HG02759 (cell line): ENCODE measurements at regions not wholly inside any gene's neighbourhood (a gene's known extent, or its start where the extent isn't known, plus 50 kb on each side); places are given as distances from the start of the nearest gene placed in this dataset.

Experiments used
- ATAC-seq: cut with Tn5 transposase; IDR thresholded peaks from one replicate; pipeline ENCODE4 v1.9.1; 2021; ENCODE audit warnings: mild to moderate bottlenecking, moderate library complexity; ENCODE audit not compliant: unreplicated experiment

GRCh38 chr5:104283136-104283535, 720.5 kb upstream of the NUDT12 start:
- ATAC-seq = no peak

DNA sequence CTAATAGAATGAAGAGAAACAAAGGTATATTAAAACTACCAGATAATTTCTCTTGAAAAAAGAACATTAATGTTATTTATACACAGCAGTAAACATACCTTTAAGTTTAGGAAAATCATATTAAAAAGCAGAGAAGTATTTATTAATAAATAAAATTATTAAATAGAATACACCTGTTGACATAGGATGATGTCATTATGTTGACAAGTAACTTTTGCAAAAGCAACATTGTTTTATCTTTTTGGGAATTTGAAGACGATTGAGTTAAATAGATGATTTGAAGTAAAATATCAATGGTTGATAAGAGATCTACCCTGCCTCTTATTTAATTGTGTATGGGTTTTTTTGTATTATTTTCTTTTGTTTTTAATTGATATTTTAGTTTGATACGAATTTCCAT, 711.1 kb upstream of the NUDT12 start:
- ATAC-seq = no peak

DNA sequence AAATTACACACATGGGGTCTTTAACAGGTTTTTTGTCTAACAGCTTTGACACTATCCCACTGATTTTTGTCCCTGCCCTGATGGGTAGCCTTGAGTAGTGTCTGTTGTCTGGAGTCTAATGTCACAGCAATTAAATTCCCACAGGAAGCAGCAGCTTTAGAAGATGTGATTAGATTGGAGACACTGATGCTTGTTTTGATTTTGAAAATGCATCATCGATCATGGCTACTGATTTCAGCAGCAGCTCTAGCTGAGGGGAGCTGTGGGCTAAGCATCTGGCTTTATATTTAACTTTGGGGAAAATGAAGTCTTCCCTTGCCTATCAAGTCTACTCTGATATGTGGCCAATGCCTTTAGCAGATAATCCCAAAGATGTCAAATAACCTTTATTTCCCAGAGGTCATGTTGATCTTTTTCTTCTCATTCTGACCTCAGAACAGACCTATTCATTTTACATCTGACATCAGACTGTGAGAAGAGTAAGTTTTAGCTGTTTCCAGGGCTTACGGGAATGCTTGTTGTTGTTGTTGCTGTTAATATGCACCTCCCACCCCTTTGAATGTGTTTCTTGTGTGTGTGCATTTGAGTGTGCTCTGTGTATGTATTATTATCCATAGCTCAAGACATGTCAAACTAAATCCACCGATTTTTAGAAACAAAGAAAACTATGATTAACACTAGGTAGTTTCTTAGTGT, 704.9 kb upstream of the NUDT12 start:
- no peak for ATAC-seq

DNA sequence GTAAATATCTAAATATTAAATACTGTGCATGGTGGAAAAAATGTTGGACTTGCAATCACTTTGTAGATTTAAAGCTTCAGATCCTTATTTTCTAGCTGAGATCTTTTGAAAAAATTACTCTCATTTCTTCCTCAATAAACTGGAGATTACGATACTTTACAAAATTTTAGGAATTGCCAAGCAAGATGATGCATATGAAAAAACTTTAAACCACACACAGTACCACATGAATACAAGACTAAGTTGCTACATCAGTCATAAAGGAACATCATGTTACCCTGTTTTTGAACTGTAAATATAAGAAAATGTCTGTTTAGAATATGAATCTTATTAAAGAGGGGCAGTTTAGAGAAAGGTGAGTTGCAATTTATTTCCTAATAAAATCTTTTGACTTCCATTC, 703.6 kb upstream of the NUDT12 start:
- no peak for ATAC-seq

GRCh38 chr5:104265531-104266140, 703.0 kb upstream of the NUDT12 start:
- no peak for ATAC-seq

DNA sequence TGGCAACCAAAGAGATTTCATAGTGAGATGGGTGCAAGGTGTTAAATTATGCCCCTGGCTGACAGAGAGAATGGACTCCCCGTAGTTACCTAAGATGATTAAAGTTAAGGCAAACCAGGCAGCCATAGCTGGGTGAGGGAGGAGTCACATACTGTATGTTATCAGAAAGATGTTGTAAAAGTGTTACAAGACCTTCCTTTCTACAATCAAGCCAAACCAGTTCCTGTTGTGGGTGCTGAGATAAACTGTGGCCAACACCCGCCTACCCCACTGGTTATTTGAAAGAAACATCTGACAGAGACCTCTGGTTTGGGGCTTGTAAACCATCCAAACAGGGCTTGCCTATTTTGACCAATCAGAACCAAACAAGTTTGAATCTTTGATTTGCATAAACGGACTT, 684.7 kb upstream of the NUDT12 start:
- no peak for ATAC-seq

GRCh38 chr5:104241046-104241445, 678.5 kb upstream of the NUDT12 start:
- no peak for ATAC-seq

DNA sequence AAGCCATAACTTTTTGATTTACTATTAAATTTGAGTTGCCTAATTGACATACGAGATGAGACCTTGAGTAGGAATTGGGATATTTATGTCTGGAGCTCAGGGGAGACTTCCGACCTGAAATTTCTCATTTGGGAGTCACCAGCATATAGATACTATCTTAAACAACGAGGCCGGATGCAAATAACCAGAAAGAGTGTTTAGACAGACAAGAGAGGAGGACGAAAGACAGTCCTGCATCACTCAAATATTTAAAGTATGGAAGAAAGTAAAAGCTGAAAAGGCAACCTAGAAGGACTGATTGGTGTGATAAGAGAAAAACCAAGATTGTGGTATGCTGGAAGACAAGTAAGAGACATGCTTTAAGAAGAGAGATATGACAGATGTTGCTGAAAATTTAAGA, 675.0 kb upstream of the NUDT12 start:
- ATAC-seq = no peak

DNA sequence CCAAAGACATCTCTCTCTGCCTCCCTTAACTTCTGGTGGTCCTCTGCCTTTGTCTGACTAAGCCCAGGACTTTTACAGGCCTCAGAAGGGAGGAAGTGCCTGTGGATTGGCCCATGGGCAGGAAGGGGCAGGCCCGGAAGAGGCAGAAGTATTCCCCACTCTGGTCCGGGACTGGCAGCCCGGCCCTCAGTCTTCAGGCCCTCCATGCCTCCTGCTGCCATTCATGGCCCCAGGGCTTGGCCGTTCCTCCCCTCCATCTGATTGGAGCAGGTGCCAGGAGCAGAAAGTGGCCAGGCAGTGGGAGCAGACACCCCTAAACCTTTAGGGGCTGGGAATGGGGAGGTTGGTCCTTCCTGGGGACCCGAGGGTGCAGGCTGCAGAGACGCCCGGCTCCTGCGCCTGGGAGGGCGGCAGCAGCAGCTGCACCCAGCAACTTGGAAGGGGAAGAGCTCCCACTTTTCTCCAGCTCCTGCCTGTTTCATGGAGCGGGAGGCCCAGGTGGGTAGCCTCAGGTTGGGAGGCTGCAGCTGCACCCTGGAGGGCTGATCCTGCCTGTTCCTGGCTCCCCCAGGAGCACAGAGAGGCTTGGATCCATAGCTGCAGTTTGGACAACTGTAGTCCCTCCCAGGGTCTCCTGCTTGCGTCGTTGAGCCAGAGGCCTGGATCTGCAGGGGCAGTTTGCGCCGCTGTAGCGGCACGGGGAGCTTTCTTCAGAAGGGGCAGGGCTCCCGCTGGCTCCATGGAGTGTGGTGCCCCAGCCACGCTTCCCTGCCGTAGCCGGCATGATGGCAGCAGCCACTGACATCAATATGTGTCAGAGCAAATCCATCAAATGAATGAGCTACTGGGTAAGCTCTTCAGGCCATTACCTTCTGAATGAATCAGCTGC, 661.5 kb upstream of the NUDT12 start:
- ATAC-seq = no peak

- no peak for ATAC-seq
Measured at GRCh38 chr5:104218200-104218599, 655.6 kb upstream of the NUDT12 start.

DNA sequence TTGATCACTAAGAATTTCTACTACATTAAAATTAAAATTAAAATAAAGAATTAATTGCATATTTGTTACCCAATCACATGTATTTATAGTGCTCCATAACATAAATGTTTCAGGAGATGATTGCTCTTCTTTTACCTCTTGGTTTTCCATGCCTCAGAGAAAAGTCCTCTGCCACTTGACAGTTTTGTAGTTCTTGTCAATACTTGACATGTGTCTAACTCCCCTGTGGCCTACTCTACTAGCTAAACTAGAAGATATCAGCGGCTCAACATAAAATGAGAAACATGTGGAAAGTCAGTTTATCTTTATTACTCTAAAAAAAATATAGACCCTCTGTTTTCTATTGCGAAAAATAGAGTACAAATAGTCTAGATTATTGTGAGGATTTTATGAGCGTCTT, 650.6 kb upstream of the NUDT12 start:
- no peak for ATAC-seq

DNA sequence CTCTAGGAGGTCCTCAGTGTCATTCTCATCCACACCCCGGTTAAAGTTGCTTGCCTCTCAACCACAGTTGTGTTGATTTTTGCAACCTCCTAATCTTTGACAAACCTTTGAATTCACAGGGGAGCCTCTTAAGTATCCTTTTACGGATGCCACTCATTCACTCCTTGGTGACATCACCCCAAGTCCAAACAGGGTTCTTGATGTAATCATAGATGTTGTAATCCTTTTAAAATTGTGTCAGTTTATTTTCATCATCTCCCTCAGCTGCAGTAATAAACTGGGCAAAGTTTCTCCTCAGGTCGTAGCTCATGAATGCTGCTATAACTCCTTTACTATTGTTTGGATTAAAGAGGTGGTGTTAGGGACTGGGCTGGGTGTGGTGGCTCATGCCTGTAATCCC, 637.2 kb upstream of the NUDT12 start:
- no peak for ATAC-seq

- no peak for ATAC-seq
Measured at GRCh38 chr5:104198156-104198555, 635.6 kb upstream of the NUDT12 start.

- ATAC-seq = no peak
Measured at GRCh38 chr5:104189909-104190308, 627.3 kb upstream of the NUDT12 start.

GRCh38 chr5:104189031-104189430, 626.4 kb upstream of the NUDT12 start:
- ATAC-seq = no peak

DNA sequence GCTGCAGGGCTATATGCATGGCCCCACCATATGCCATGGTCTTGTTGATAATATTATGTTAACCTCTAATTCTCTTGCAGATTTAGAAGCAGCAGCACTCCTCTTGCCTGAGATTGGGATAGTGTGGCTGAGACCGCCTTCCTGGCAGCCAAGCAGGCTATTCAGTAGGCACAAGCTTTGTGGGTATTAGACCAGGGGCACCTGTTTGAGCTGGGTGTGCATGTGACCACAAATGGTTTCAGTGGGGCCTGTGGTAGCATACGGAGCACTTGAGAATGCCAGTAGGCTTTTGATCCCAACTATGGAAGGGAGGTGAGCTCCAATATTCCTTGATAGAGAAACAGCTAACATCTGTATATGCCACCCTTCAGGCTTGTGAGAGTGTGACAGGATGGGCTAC, 625.1 kb upstream of the NUDT12 start:
- no peak for ATAC-seq

- no peak for ATAC-seq
Measured at GRCh38 chr5:104186510-104186909, 623.9 kb upstream of the NUDT12 start.

DNA sequence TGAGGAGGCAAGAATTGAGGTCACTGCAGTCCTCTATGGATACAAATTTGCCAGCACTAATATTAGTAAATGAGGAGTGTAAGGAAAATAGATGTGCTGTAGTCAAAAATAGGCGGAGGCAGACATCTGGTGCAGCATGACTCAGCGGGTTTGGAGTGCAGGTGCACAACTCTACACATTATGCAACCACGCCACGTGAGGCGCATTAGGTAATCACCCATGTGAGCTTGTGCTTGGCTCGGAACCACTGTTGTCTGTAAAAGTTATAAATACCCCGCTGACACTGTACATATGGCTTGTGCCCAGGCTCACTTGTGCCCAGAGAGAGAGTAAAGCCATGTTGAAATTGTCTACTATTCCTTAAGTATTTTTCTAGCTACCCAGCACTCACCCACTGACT, 623.5 kb upstream of the NUDT12 start:
- ATAC-seq = no peak

- ATAC-seq = no peak
Measured at GRCh38 chr5:104184264-104184663, 621.7 kb upstream of the NUDT12 start.

- ATAC-seq = peak; percentile 91
Measured at GRCh38 chr5:104178829-104179456, 616.4 kb upstream of the NUDT12 start.

DNA sequence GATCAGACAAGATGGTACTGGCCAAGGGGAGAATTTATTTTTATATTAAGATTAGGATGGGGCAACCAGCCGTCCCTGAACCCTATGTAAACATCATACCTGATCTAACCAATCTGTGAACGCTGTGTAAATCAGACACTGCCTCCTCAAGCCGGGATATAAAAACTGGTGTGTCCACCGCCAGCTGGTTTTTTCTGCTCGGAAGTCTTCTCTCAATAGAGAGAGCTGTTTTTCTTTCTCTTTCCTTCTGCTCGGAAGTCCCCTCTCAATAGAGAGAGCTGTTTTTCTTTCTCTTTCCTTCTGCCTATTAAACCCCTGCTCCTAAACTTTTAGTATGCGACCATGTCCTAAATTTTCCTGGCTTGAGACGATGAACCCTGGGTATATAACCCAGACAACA, 615.5 kb upstream of the NUDT12 start:
- ATAC-seq = no peak
